Loucy (cell line): ENCODE measurements at regions not wholly inside any gene's neighbourhood (a gene's known extent, or its start where the extent isn't known, plus 50 kb on each side); places are given as distances from the start of the nearest gene placed in this dataset.

ENCODE experiments used
- H2AFZ ChIP-seq: fragments of 200-600 bp; sonication (generic); 2 replicates; pipeline ENCODE4 v1.6.0; 2016; ENCODE audit warnings: antibody characterized with exemption, mild to moderate bottlenecking, low read length, moderate library complexity
- H3F3A ChIP-seq: fragments of 200-600 bp; 2 replicates; pipeline ENCODE4 v1.6.0; 2016; ENCODE audit warnings: antibody characterized with exemption, low read depth, mild to moderate bottlenecking
- H3K27me3 ChIP-seq: fragments of 200-600 bp; sonication (generic); 2 replicates; pipeline ENCODE4 v1.6.1; 2014; ENCODE audit warnings: low read length, mild to moderate bottlenecking; ENCODE audit not compliant: insufficient read depth, poor library complexity, severe bottlenecking
- H3K36me3 ChIP-seq: fragments of 200-600 bp; sonication (generic); 2 replicates; pipeline ENCODE4 v1.6.1; 2016; ENCODE audit warnings: low read length; ENCODE audit not compliant: insufficient read depth
- H3K4me1 ChIP-seq: fragments of 200-600 bp; sonication (generic); 2 replicates; pipeline ENCODE4 v1.5.1; 2014; ENCODE audit warnings: low read length, mild to moderate bottlenecking; ENCODE audit not compliant: insufficient read depth, poor library complexity, severe bottlenecking
- H3K4me2 ChIP-seq: fragments of 200-600 bp; sonication (generic); 2 replicates; pipeline ENCODE4 v1.6.0; 2014; ENCODE audit warnings: antibody characterized with exemption, low read length, low read depth, mild to moderate bottlenecking; ENCODE audit not compliant: poor library complexity, severe bottlenecking
- H3K4me3 ChIP-seq: fragments of 200-600 bp; sonication (generic); 2 replicates; pipeline ENCODE4 v1.5.1; 2014; ENCODE audit warnings: low read length, mild to moderate bottlenecking, mixed read lengths; ENCODE audit not compliant: poor library complexity, severe bottlenecking
- H3K79me2 ChIP-seq: fragments of 200-600 bp; sonication (generic); 2 replicates; pipeline ENCODE4 v1.6.1; 2014; ENCODE audit warnings: low read length; ENCODE audit not compliant: insufficient read depth
- H3K9ac ChIP-seq: fragments of 200-600 bp; sonication (generic); 2 replicates; pipeline ENCODE4 v1.6.0; 2014; ENCODE audit warnings: mild to moderate bottlenecking, low read depth, low read length, moderate library complexity; ENCODE audit not compliant: poor library complexity, severe bottlenecking
- H3K9me2 ChIP-seq: fragments of 200-600 bp; sonication (generic); replicated peaks from 2 replicates; pipeline ENCODE4 v1.6.1; 2016; ENCODE audit warnings: low read depth, low read length, mixed read lengths
- H3K9me3 ChIP-seq: fragments of 200-600 bp; sonication (generic); 2 replicates; pipeline ENCODE4 v1.6.1; 2014; ENCODE audit warnings: mild to moderate bottlenecking, antibody characterized with exemption, low read length, low read depth; ENCODE audit not compliant: insufficient read depth
- H4K20me1 ChIP-seq: fragments of 200-600 bp; sonication (generic); 2 replicates; pipeline ENCODE4 v1.6.0; 2014; ENCODE audit warnings: antibody characterized with exemption, low read length, mild to moderate bottlenecking; ENCODE audit not compliant: insufficient read depth, poor library complexity, severe bottlenecking
- CTCF ChIP-seq: fragments of 200-600 bp; sonication (generic); conservative IDR thresholded peaks from 2 replicates; pipeline ENCODE4 v1.5.1; 2014; ENCODE audit warnings: mild to moderate bottlenecking, antibody characterized with exemption, low read length
- EZH2phosphoT487 ChIP-seq: fragments of 200-600 bp; IDR thresholded peaks from 2 replicates; pipeline ENCODE4 v1.6.1; 2018; ENCODE audit warnings: antibody characterized with exemption, mild to moderate bottlenecking, moderate library complexity, borderline replicate concordance

- Histone ChIP-seq H3K9me3 (no peaks in the 10 kb centered on the region), H4K20me1 (no peaks in the 10 kb centered on the region), H3K4me1 (peaks cover 10% of the 10 kb centered on the region), H3K4me2 (no peak overlapping the region), H3K4me3 (no peak overlapping the region), H3K36me3 (no peaks in the 10 kb centered on the region), H3F3A (no peaks in the 10 kb centered on the region), H3K79me2 (no peaks in the 10 kb centered on the region), H3K27me3 (no peaks in the 10 kb centered on the region), H2AFZ (no peak overlapping the region), H3K9me2 (no peaks in the 10 kb centered on the region), H3K9ac (no peak overlapping the region)
- TF ChIP-seq CTCF: no peak
- no peak for TF ChIP-seq EZH2phosphoT487
Observed at GRCh38 chr13:80074143-80074752, 266.7 kb downstream of the SPRY2 start.

DNA sequence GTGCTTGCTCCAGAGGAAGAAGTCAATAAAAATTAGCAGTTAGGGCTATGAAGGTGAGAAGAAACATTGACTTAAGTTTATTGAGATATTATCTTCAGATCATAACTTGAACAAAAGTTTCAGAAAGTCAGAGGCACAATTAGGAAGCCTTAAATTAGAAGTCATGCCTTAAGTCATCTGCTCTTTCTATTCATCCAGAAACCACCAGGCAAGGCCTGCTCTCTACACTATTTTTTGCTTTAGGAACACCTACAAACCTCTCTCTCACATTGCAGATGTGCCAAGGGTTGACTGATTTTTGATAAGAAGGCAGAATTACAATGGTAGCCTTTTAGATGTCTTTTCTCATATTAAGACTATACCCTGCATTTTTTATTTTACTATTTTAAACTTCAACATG is 268.7 kb downstream of the SPRY2 start:
- no peaks in the 10 kb centered on the region for H3F3A ChIP-seq

DNA sequence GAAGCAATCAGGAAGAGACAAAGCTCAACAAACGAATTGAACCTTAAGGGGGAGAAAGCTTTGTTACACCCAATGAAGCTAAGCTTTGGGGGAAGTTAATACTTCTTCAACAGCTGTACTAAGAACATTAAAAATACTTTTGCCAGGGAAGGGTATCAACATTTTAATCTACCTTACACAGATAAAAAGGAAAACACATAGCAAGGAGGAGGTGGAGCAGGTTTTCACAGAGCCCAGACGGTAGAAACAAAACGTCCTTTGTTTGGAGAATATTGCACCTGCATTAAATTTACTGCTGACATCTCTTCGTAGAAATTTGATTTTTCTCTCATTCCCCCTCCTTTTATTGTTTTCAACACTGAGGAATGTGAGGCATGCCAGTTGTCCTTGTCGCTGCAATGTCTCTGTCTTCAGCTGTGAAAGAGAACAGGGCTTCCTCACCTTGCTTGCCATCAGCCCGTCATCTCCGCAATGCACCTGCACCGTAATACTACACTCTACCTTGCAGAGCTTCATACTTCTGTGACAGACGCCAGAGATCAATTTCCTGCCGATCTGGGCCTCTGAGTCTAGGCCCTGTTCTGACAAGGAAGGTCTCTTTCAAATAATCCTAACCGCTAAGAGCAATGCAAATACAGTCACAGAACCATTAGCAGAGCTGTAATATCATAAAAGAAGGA is 270.8 kb downstream of the SPRY2 start:
- peak overlapping the region; percentile 44; the same call in 1 of the 2 replicates for H2AFZ ChIP-seq
- no peak overlapping the region for H3K4me2 ChIP-seq
- no peak overlapping the region for H3K9ac ChIP-seq
- H3K9me3 ChIP-seq: no peaks in the 10 kb centered on the region
- TF ChIP-seq CTCF (no peak), EZH2phosphoT487 (no peak)
- H3K4me3 ChIP-seq: no peak overlapping the region
- H3K27me3 ChIP-seq: no peaks in the 10 kb centered on the region
- no peaks in the 10 kb centered on the region for H3K9me2 ChIP-seq
- H3K4me1 ChIP-seq: peaks cover 10% of the 10 kb centered on the region
- H3K36me3 ChIP-seq: no peaks in the 10 kb centered on the region
- no peaks in the 10 kb centered on the region for H3K79me2 ChIP-seq
- H3F3A ChIP-seq: no peaks in the 10 kb centered on the region
- H4K20me1 ChIP-seq: no peaks in the 10 kb centered on the region

More for the DNA sequence above, 268.7 kb downstream of the SPRY2 start:
- TF ChIP-seq EZH2phosphoT487 (no peak), CTCF (no peak)
- Histone ChIP-seq H3K4me3 (no peak overlapping the region), H3K9me3 (no peaks in the 10 kb centered on the region), H3K36me3 (no peaks in the 10 kb centered on the region), H3K9me2 (no peaks in the 10 kb centered on the region), H3K4me2 (no peak overlapping the region), H3K27me3 (no peaks in the 10 kb centered on the region), H3K9ac (no peak overlapping the region), H3K4me1 (peaks cover 10% of the 10 kb centered on the region), H4K20me1 (no peaks in the 10 kb centered on the region), H3K79me2 (no peaks in the 10 kb centered on the region), H2AFZ (no peak overlapping the region)
